Thymus (tissue), 11 donors: ENCODE measurements at regions not wholly inside any gene's neighbourhood (a gene's known extent, or its start where the extent isn't known, plus 50 kb on each side); places are given as distances from the start of the nearest gene placed in this dataset.

Experiments used
- DNase-seq, 9 donors: peaks; one replicate each; pipeline ENCODE4 v3.0.0-alpha.2; 2013; ENCODE audit warnings: low spot score in 9 of 9, low read depth in 6 of 9, missing footprints in 1 of 9
- H3K27ac ChIP-seq, 2 donors: one replicate each; pipeline ENCODE4 v1.5.1; 2013; ENCODE audit warnings: control low read depth in 1 of 2, low read depth in 1 of 2, low read length in 1 of 2, mild to moderate bottlenecking in 1 of 2, moderate library complexity in 1 of 2
- H3K27me3 ChIP-seq, 2 donors: one replicate each; pipeline ENCODE4 v1.5.1; 2013; ENCODE audit warnings: low read length in 1 of 2; ENCODE audit not compliant: control insufficient read depth in 2 of 2, insufficient read depth in 1 of 2
- H3K36me3 ChIP-seq, 2 donors: one replicate each; pipeline ENCODE4 v1.5.1; 2013; ENCODE audit warnings: low read length in 1 of 2, mild to moderate bottlenecking in 1 of 2, moderate library complexity in 1 of 2; ENCODE audit not compliant: control insufficient read depth in 2 of 2, insufficient read depth in 2 of 2
- H3K4me1 ChIP-seq, 2 donors: one replicate each; pipeline ENCODE4 v1.5.1; 2013; ENCODE audit warnings: low read length in 2 of 2; ENCODE audit not compliant: control insufficient read depth in 2 of 2, insufficient read depth in 2 of 2
- H3K4me3 ChIP-seq, 2 donors: one replicate each; pipeline ENCODE4 v1.5.1; 2013; ENCODE audit warnings: low read length in 2 of 2, control low read depth in 1 of 2, mild to moderate bottlenecking in 1 of 2
- H3K9me3 ChIP-seq, 2 donors: one replicate each; pipeline ENCODE4 v1.5.1; 2013; ENCODE audit warnings: low read length in 1 of 2, mild to moderate bottlenecking in 1 of 2; ENCODE audit not compliant: control insufficient read depth in 2 of 2, insufficient read depth in 1 of 2
- WGBS: extraction: QIAGEN DNeasy Blood & Tissue Kit; methylation state at CpG from one replicate; pipeline ENCODE4 v1.1.7; 2013; 5-methylcytosine and 5-hydroxymethylcytosine counted together
- donor health status: healthy.

GRCh38 chr4:41466249-41466648 is 71.7 kb upstream of the LIMCH1 start:
- 91% methylated on average over 2 of the region's 2 CpGs for WGBS
- no peak for DNase-seq
- Histone ChIP-seq H3K9me3 (no peaks in the 10 kb centered on the region), H3K27me3 (no peaks in the 10 kb centered on the region), H3K27ac (no peak overlapping the region), H3K4me3 (no peak overlapping the region), H3K36me3 (no peaks in the 10 kb centered on the region), H3K4me1 (no peaks in the 10 kb centered on the region)

- WGBS: 89% methylated on average over 1 of the region's 1 CpG
Observed at GRCh38 chr4:41468122-41468521, 69.8 kb upstream of the LIMCH1 start.

GRCh38 chr4:41471126-41472071 is 66.6 kb upstream of the LIMCH1 start:
- Histone ChIP-seq H3K36me3 (no peaks in the 10 kb centered on the region), H3K4me1 (no peaks in the 10 kb centered on the region), H3K4me3 (no peak overlapping the region), H3K9me3 (no peaks in the 10 kb centered on the region), H3K27me3 (no peaks in the 10 kb centered on the region), H3K27ac (no peak overlapping the region)
- 78% methylated on average over 9 of the region's 9 CpGs for WGBS
- DNase-seq: no peak

More at GRCh38 chr4:41468122-41468521, 69.8 kb upstream of the LIMCH1 start:
- Histone ChIP-seq H3K9me3 (no peaks in the 10 kb centered on the region), H3K4me3 (no peak overlapping the region), H3K36me3 (no peaks in the 10 kb centered on the region), H3K27me3 (no peaks in the 10 kb centered on the region), H3K4me1 (no peaks in the 10 kb centered on the region), H3K27ac (no peak overlapping the region)
- DNase-seq: no peak

GRCh38 chr4:41472081-41472480 is 65.9 kb upstream of the LIMCH1 start:
- Histone ChIP-seq H3K27ac (no peak overlapping the region), H3K27me3 (no peaks in the 10 kb centered on the region), H3K4me3 (no peak overlapping the region), H3K36me3 (no peaks in the 10 kb centered on the region), H3K9me3 (no peaks in the 10 kb centered on the region), H3K4me1 (no peaks in the 10 kb centered on the region)
- DNase-seq: no peak
- 95% methylated on average over 5 of the region's 5 CpGs for WGBS

GRCh38 chr4:41473176-41473575 is 64.8 kb upstream of the LIMCH1 start:
- WGBS: 87% methylated on average over 2 of the region's 2 CpGs
- Histone ChIP-seq H3K9me3 (no peaks in the 10 kb centered on the region), H3K27ac (no peak overlapping the region), H3K4me1 (no peaks in the 10 kb centered on the region), H3K4me3 (no peak overlapping the region), H3K36me3 (no peaks in the 10 kb centered on the region), H3K27me3 (no peaks in the 10 kb centered on the region)
- no peak for DNase-seq

GRCh38 chr4:41475402-41475801 is 62.6 kb upstream of the LIMCH1 start:
- Histone ChIP-seq H3K4me1 (no peaks in the 10 kb centered on the region), H3K27ac (no peak overlapping the region)
- WGBS: 100% methylated on average over 1 of the region's 1 CpG

GRCh38 chr4:41476310-41476885 is 61.6 kb upstream of the LIMCH1 start:
- Histone ChIP-seq H3K9me3 (no peaks in the 10 kb centered on the region), H3K27me3 (no peaks in the 10 kb centered on the region), H3K36me3 (no peaks in the 10 kb centered on the region), H3K4me3 (no peak overlapping the region), H3K4me1 (no peaks in the 10 kb centered on the region), H3K27ac (no peak overlapping the region)
- 91% methylated on average over 3 of the region's 3 CpGs for WGBS
- no peak for DNase-seq

More at GRCh38 chr4:41475402-41475801, 62.6 kb upstream of the LIMCH1 start:
- H3K36me3 ChIP-seq: no peaks in the 10 kb centered on the region
- H3K4me3 ChIP-seq: no peak overlapping the region
- no peaks in the 10 kb centered on the region for H3K27me3 ChIP-seq
- H3K9me3 ChIP-seq: no peaks in the 10 kb centered on the region
- DNase-seq: no peak

- no peak overlapping the region for H3K4me3 ChIP-seq
- H3K27me3 ChIP-seq: no peaks in the 10 kb centered on the region
- DNase-seq: no peak
- H3K36me3 ChIP-seq: no peaks in the 10 kb centered on the region
- no peaks in the 10 kb centered on the region for H3K9me3 ChIP-seq
- no peak overlapping the region for H3K27ac ChIP-seq
- H3K4me1 ChIP-seq: no peaks in the 10 kb centered on the region
- WGBS: 95% methylated on average over 6 of the region's 6 CpGs
Observed at GRCh38 chr4:41477181-41477905, 60.6 kb upstream of the LIMCH1 start.

- Histone ChIP-seq H3K4me3 (no peak overlapping the region), H3K36me3 (no peaks in the 10 kb centered on the region), H3K4me1 (no peaks in the 10 kb centered on the region), H3K27me3 (no peaks in the 10 kb centered on the region), H3K9me3 (no peaks in the 10 kb centered on the region), H3K27ac (no peak overlapping the region)
- DNase-seq: no peak
- WGBS: 86% methylated on average over 3 of the region's 3 CpGs
Observed at GRCh38 chr4:41478518-41478917, 59.4 kb upstream of the LIMCH1 start.
